GM19463 (cell line): ENCODE measurements at regions not wholly inside any gene's neighbourhood (a gene's known extent, or its start where the extent isn't known, plus 50 kb on each side); places are given as distances from the start of the nearest gene placed in this dataset.
"Not testable (repeated sequence)": the region's sequence is repeated elsewhere in the genome, so short reads cannot be mapped to it uniquely, and the experiment has no call there.

ENCODE experiments used
- ATAC-seq: cut with Tn5 transposase; IDR thresholded peaks from one replicate; pipeline ENCODE4 v1.9.1; 2021; ENCODE audit warnings: mild to moderate bottlenecking, moderate library complexity; ENCODE audit not compliant: unreplicated experiment

GRCh38 chr13:53266757-53267156 lies 238.1 kb downstream of the OLFM4 start:
- no peak for ATAC-seq

GRCh38 chr13:53269634-53270033 lies 241.0 kb downstream of the OLFM4 start:
- no peak for ATAC-seq

- no peak for ATAC-seq
Observed at GRCh38 chr13:53272873-53273272, 244.3 kb downstream of the OLFM4 start.

- ATAC-seq: no peak
Observed at GRCh38 chr13:53276265-53276664, 247.7 kb downstream of the OLFM4 start.

GRCh38 chr13:53281677-53282076 lies 253.1 kb downstream of the OLFM4 start:
- ATAC-seq: no peak

GRCh38 chr13:53285896-53286430 lies 257.4 kb downstream of the OLFM4 start:
- no peak for ATAC-seq

GRCh38 chr13:53298396-53298795 lies 269.8 kb downstream of the OLFM4 start:
- ATAC-seq: no peak

GRCh38 chr13:53301449-53301848 lies 272.8 kb downstream of the OLFM4 start:
- no peak for ATAC-seq

- ATAC-seq: not testable (repeated sequence)
Observed at GRCh38 chr13:53305419-53305818, 276.8 kb downstream of the OLFM4 start.

GRCh38 chr13:53310786-53311185 lies 282.2 kb downstream of the OLFM4 start:
- ATAC-seq: no peak

GRCh38 chr13:53311561-53311960 lies 282.9 kb downstream of the OLFM4 start:
- ATAC-seq: no peak

- ATAC-seq: no peak
Observed at GRCh38 chr13:53321296-53321801, 292.7 kb downstream of the OLFM4 start.

GRCh38 chr13:53324656-53325055 lies 296.0 kb downstream of the OLFM4 start:
- no peak for ATAC-seq

- ATAC-seq: no peak
Observed at GRCh38 chr13:53326716-53327115, 298.1 kb downstream of the OLFM4 start.

GRCh38 chr13:53327680-53328315 lies 299.2 kb downstream of the OLFM4 start:
- ATAC-seq: no peak

- no peak for ATAC-seq
Observed at GRCh38 chr13:53336441-53337160, 308.0 kb downstream of the OLFM4 start.

GRCh38 chr13:53338760-53339159 lies 310.1 kb downstream of the OLFM4 start:
- ATAC-seq: no peak

- no peak for ATAC-seq
Observed at GRCh38 chr13:53340505-53341143, 312.0 kb downstream of the OLFM4 start.

- ATAC-seq: no peak
Observed at GRCh38 chr13:53341144-53341510, 312.5 kb downstream of the OLFM4 start.

- no peak for ATAC-seq
Observed at GRCh38 chr13:53342623-53343360, 314.2 kb downstream of the OLFM4 start.

GRCh38 chr13:53343361-53343744 lies 314.7 kb downstream of the OLFM4 start:
- ATAC-seq: no peak
